Sigmoid colon (tissue), 4 donors: ENCODE measurements at regions not wholly inside any gene's neighbourhood (a gene's known extent, or its start where the extent isn't known, plus 50 kb on each side); places are given as distances from the start of the nearest gene placed in this dataset.

Experiments
- CTCF ChIP-seq, 4 experiments: fragments of 450-650 bp in 3 of 4; fragments of 200-600 bp in 1 of 4; IDR thresholded peaks; one replicate each; pipeline ENCODE4 v1.5.1; 2016 to 2019; ENCODE audit warnings: antibody characterized with exemption in 4 of 4, mild to moderate bottlenecking in 3 of 4, moderate library complexity in 2 of 4
- EP300 ChIP-seq, 4 donors: sonication (generic); formaldehyde crosslinking; IDR thresholded peaks; one replicate each; pipeline ENCODE4 v1.6.1; 2017; ENCODE audit warnings: antibody characterized with exemption in 4 of 4
- POLR2A ChIP-seq, 2 donors: fragments of 450-650 bp; IDR thresholded peaks; one replicate each; pipeline ENCODE4 v1.6.1; 2016; ENCODE audit warnings: antibody characterized with exemption in 2 of 2, mild to moderate bottlenecking in 2 of 2, moderate library complexity in 2 of 2
- POLR2AphosphoS5 ChIP-seq, 4 donors: sonication (generic); formaldehyde crosslinking; IDR thresholded peaks; one replicate each; pipeline ENCODE4 v1.6.1; 2017; ENCODE audit warnings: antibody characterized with exemption in 4 of 4

DNA sequence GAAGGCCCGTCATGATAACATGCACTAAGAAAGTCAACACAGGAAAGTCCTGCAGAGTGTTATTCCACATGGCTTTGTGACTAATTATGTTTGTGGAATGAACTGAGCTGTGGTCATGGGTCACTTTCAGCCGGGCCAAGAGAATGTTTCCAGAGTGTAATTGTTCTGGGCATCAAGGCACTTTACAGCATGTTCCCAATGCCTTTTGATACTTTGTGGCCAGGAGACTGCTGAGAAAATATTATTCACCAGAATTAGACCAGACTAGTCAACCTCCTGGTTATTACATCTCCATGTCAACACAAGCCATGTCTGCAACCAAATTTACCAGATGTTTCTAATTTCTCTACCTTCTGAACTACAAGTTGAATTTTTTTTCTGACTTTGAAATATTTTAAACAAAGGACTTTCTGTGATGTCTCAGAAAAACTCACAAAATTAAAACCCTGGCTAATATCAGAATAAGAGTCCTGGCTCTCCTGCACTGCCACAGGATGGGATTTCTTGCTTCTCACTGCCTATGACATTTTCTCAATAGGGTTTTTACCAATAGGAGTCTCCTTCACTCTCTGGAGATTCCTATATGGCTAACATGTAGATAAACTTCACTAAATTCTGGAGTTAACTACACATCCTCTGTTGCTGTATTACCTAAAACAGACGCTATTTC is 90.6 kb upstream of the WDR75 start:
- TF ChIP-seq POLR2A (IDR thresholded peaks at IDR 0.05) = no peak
- TF ChIP-seq POLR2AphosphoS5 (IDR thresholded peaks at IDR 0.05) = peak; percentile 32 to 80 (median 69)
- TF ChIP-seq CTCF (IDR thresholded peaks at IDR 0.05) = no peak
- peak in 3 of 4 donors; percentile 8 to 41 (median 36) for TF ChIP-seq EP300 (IDR thresholded peaks at IDR 0.05)
